Ectodermal cell (in vitro differentiated cells): ENCODE measurements at regions not wholly inside any gene's neighbourhood (a gene's known extent, or its start where the extent isn't known, plus 50 kb on each side); places are given as distances from the start of the nearest gene placed in this dataset.

Experiments
- H3K27ac ChIP-seq: 2 replicates; pipeline ENCODE4 v1.7.0; 2013; ENCODE audit warnings: mild to moderate bottlenecking, low read depth, low read length; ENCODE audit not compliant: insufficient read depth, poor library complexity, severe bottlenecking
- H3K27me3 ChIP-seq: 2 replicates; pipeline ENCODE4 v1.7.0; 2013; ENCODE audit warnings: mild to moderate bottlenecking, low read length; ENCODE audit not compliant: insufficient read depth, control insufficient read depth, poor library complexity, severe bottlenecking
- H3K36me3 ChIP-seq: one replicate; pipeline ENCODE4 v1.7.0; 2013; ENCODE audit warnings: low read length; ENCODE audit not compliant: control insufficient read depth, insufficient read depth
- H3K4me1 ChIP-seq: one replicate; pipeline ENCODE4 v1.7.0; 2013; ENCODE audit warnings: low read length; ENCODE audit not compliant: control insufficient read depth, insufficient read depth
- H3K4me3 ChIP-seq: 2 replicates; pipeline ENCODE4 v1.7.0; 2013; ENCODE audit warnings: low read depth, low read length, control low read depth; ENCODE audit not compliant: insufficient read depth
- H3K9me3 ChIP-seq: 2 replicates; pipeline ENCODE4 v1.7.0; 2013; ENCODE audit warnings: mild to moderate bottlenecking, low read length, moderate library complexity; ENCODE audit not compliant: control insufficient read depth
- WGBS, 2 experiments: methylation state at CpG; one replicate each; pipeline ENCODE4 v1.1.7; 2013; ENCODE audit warnings: missing lambda C conversion rate in 2 of 2; 5-methylcytosine and 5-hydroxymethylcytosine counted together

- no peaks in the 10 kb centered on the region for H3K36me3 ChIP-seq
- no peak overlapping the region for H3K27ac ChIP-seq
- no peak overlapping the region for H3K4me3 ChIP-seq
- 39 to 42% methylated on average over 9 of the region's 9 CpGs for whole genome bisulfite sequencing, 2 experiments
- peaks cover 50% of the 10 kb centered on the region for H3K4me1 ChIP-seq
- no peaks in the 10 kb centered on the region for H3K9me3 ChIP-seq
- no peaks in the 10 kb centered on the region for H3K27me3 ChIP-seq
These were observed 285.0 kb upstream of the PARD3B start for GRCh38 chr2:204260162-204260877.

GRCh38 chr2:204260901-204261300 lies 284.4 kb upstream of the PARD3B start:
- H3K4me1 ChIP-seq = peaks cover 55% of the 10 kb centered on the region
- no peaks in the 10 kb centered on the region for H3K27me3 ChIP-seq
- no peaks in the 10 kb centered on the region for H3K36me3 ChIP-seq
- H3K4me3 ChIP-seq = no peak overlapping the region
- H3K9me3 ChIP-seq = no peaks in the 10 kb centered on the region
- 78 to 84% methylated on average over 2 of the region's 2 CpGs for WGBS, 2 experiments
- no peak overlapping the region for H3K27ac ChIP-seq

- H3K4me3 ChIP-seq = no peak overlapping the region
- WGBS, 2 experiments = 75 to 81% methylated on average over 4 of the region's 4 CpGs
- no peaks in the 10 kb centered on the region for H3K9me3 ChIP-seq
- no peak overlapping the region for H3K27ac ChIP-seq
- H3K36me3 ChIP-seq = no peaks in the 10 kb centered on the region
- H3K27me3 ChIP-seq = no peaks in the 10 kb centered on the region
- H3K4me1 ChIP-seq = peaks cover 59% of the 10 kb centered on the region
These were observed 283.4 kb upstream of the PARD3B start for GRCh38 chr2:204261846-204262245.

GRCh38 chr2:204264085-204264553 lies 281.2 kb upstream of the PARD3B start:
- WGBS, 2 experiments = 40% methylated on average over 16 of the region's 16 CpGs
- Histone ChIP-seq H3K27ac (peak overlapping the region; percentile 57), H3K4me1 (peaks cover 55% of the 10 kb centered on the region), H3K36me3 (no peaks in the 10 kb centered on the region), H3K9me3 (no peaks in the 10 kb centered on the region), H3K4me3 (no peak overlapping the region), H3K27me3 (no peaks in the 10 kb centered on the region)

GRCh38 chr2:204264621-204265140 lies 280.6 kb upstream of the PARD3B start:
- 77 to 80% methylated on average over 5 of the region's 5 CpGs for WGBS, 2 experiments
- no peaks in the 10 kb centered on the region for H3K27me3 ChIP-seq
- H3K4me1 ChIP-seq = peaks cover 55% of the 10 kb centered on the region
- no peaks in the 10 kb centered on the region for H3K36me3 ChIP-seq
- no peaks in the 10 kb centered on the region for H3K9me3 ChIP-seq
- H3K4me3 ChIP-seq = no peak overlapping the region
- H3K27ac ChIP-seq = peak overlapping the region; percentile 57

- no peaks in the 10 kb centered on the region for H3K9me3 ChIP-seq
- H3K4me1 ChIP-seq = peaks cover 45% of the 10 kb centered on the region
- H3K27me3 ChIP-seq = no peaks in the 10 kb centered on the region
- no peak overlapping the region for H3K4me3 ChIP-seq
- WGBS, 2 experiments = 92 to 93% methylated on average over 7 of the region's 7 CpGs
- H3K36me3 ChIP-seq = no peaks in the 10 kb centered on the region
- H3K27ac ChIP-seq = no peak overlapping the region
These were observed 279.5 kb upstream of the PARD3B start for GRCh38 chr2:204265681-204266181.

- no peaks in the 10 kb centered on the region for H3K36me3 ChIP-seq
- no peak overlapping the region for H3K4me3 ChIP-seq
- peaks cover 45% of the 10 kb centered on the region for H3K4me1 ChIP-seq
- 94 to 97% methylated on average over 5 of the region's 5 CpGs for WGBS, 2 experiments
- H3K27ac ChIP-seq = no peak overlapping the region
- no peaks in the 10 kb centered on the region for H3K27me3 ChIP-seq
- H3K9me3 ChIP-seq = no peaks in the 10 kb centered on the region
These were observed 276.8 kb upstream of the PARD3B start for GRCh38 chr2:204268458-204268857.

- WGBS, 2 experiments = 66 to 88% methylated on average over 3 of the region's 3 CpGs
- H3K4me1 ChIP-seq = peaks cover 45% of the 10 kb centered on the region
- no peaks in the 10 kb centered on the region for H3K27me3 ChIP-seq
- H3K36me3 ChIP-seq = no peaks in the 10 kb centered on the region
- H3K4me3 ChIP-seq = no peak overlapping the region
- H3K27ac ChIP-seq = no peak overlapping the region
- H3K9me3 ChIP-seq = no peaks in the 10 kb centered on the region
These were observed 276.3 kb upstream of the PARD3B start for GRCh38 chr2:204268971-204269370.

- 47 to 54% methylated on average over 3 of the region's 3 CpGs for WGBS, 2 experiments
- no peaks in the 10 kb centered on the region for H3K27me3 ChIP-seq
- no peaks in the 10 kb centered on the region for H3K9me3 ChIP-seq
- no peaks in the 10 kb centered on the region for H3K36me3 ChIP-seq
- no peak overlapping the region for H3K27ac ChIP-seq
- no peak overlapping the region for H3K4me3 ChIP-seq
- peaks cover 18% of the 10 kb centered on the region for H3K4me1 ChIP-seq
These were observed 273.2 kb upstream of the PARD3B start for GRCh38 chr2:204272089-204272488.

GRCh38 chr2:204272610-204273287 lies 272.5 kb upstream of the PARD3B start:
- no peak overlapping the region for H3K27ac ChIP-seq
- no peaks in the 10 kb centered on the region for H3K36me3 ChIP-seq
- WGBS, 2 experiments = 77 to 92% methylated on average over 2 of the region's 2 CpGs
- H3K9me3 ChIP-seq = no peaks in the 10 kb centered on the region
- peaks cover 18% of the 10 kb centered on the region for H3K4me1 ChIP-seq
- H3K4me3 ChIP-seq = no peak overlapping the region
- no peaks in the 10 kb centered on the region for H3K27me3 ChIP-seq
